ENCODE measurements at regions not wholly inside any gene's neighbourhood (a gene's known extent, or its start where the extent isn't known, plus 50 kb on each side); places are given as distances from the start of the nearest gene placed in this dataset.

DNA sequence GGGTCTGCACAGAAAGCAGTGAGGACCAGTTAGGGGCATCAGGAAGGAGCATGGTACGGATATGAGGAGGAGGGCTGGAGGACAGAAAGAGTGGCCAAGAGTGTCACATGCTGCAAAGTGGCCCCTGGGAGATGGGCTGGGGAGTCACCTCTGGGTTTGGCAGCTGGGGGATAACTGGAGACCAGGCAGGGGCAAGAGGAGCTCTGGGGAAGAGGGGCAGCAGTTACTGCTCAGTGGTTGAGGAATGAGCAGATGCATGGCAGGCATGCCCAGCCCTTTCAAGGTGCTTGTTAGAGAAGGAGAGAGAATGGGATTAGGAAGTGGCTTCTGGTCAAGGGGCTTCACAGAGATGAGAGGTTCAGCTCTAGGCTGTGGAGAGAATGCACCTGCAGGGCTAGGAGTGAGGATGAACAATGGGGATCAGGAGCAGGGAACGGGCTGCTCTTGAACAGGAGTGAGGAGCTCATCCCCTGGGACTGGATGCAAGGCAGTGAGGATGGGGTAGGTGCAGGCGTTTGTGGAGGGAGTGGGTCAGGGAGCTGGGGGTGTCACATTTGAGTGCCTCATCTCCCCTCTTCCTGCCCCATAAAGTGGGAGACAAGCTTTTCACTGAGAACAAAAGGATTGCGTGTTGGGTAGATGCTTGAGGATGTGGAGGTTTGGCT, 127.5 kb downstream of the PAPOLA start:
- no peak for ATAC-seq
- no peak for DNase-seq

DNA sequence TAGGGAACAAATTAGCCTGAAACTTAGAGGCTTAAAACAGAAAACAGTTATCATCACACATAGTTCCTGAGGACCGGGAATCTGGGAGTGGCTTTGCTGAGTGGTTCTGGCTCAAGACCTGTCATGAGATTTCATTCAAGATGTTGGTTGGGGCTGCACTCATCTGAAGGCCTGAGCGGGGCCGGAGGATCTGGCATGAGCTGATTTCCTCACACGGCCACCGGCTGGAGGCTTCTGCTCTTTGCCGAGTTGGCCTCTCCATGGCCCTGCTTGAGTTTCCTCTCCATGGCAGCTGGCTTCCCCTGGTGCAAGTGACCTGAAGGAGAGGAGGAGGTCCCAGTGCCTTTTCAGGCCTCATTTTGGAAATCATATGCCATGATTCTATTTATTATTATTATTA, 128.1 kb downstream of the PAPOLA start:
- intact Hi-C loops (cut with DNase I), result no loop called here
- TF ChIP-seq, protein P1, sequence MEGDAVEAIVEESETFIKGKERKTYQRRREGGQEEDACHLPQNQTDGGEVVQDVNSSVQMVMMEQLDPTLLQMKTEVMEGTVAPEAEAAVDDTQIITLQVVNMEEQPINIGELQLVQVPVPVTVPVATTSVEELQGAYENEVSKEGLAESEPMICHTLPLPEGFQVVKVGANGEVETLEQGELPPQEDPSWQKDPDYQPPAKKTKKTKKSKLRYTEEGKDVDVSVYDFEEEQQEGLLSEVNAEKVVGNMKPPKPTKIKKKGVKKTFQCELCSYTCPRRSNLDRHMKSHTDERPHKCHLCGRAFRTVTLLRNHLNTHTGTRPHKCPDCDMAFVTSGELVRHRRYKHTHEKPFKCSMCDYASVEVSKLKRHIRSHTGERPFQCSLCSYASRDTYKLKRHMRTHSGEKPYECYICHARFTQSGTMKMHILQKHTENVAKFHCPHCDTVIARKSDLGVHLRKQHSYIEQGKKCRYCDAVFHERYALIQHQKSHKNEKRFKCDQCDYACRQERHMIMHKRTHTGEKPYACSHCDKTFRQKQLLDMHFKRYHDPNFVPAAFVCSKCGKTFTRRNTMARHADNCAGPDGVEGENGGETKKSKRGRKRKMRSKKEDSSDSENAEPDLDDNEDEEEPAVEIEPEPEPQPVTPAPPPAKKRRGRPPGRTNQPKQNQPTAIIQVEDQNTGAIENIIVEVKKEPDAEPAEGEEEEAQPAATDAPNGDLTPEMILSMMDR (IDR thresholded peaks at IDR 0.05), result no peak
- H3K27ac ChIP-seq, result no peak overlapping the region
- H3K4me3 ChIP-seq, result no peak overlapping the region
- H3K36me3 ChIP-seq, result no peaks in the 10 kb centered on the region
- no peaks in the 10 kb centered on the region for H3K4me1 ChIP-seq
- H3K27me3 ChIP-seq (ENCODE audit: low read depth), result peaks cover 8% of the 10 kb centered on the region
- no peak for DNase-seq
- no peak for ATAC-seq
- no peaks in the 10 kb centered on the region for H3K9me3 ChIP-seq

More for the DNA sequence above, 127.5 kb downstream of the PAPOLA start:
- intact Hi-C loops (cut with DNase I), result no loop called here
- Histone ChIP-seq H3K27ac (no peak overlapping the region), H3K9me3 (no peaks in the 10 kb centered on the region), H3K36me3 (no peaks in the 10 kb centered on the region), H3K4me1 (no peaks in the 10 kb centered on the region), H3K4me3 (no peak overlapping the region), H3K27me3 (ENCODE audit: low read depth) (peaks cover 14% of the 10 kb centered on the region)
- TF ChIP-seq, protein P1 (IDR thresholded peaks at IDR 0.05), result no peak

DNA sequence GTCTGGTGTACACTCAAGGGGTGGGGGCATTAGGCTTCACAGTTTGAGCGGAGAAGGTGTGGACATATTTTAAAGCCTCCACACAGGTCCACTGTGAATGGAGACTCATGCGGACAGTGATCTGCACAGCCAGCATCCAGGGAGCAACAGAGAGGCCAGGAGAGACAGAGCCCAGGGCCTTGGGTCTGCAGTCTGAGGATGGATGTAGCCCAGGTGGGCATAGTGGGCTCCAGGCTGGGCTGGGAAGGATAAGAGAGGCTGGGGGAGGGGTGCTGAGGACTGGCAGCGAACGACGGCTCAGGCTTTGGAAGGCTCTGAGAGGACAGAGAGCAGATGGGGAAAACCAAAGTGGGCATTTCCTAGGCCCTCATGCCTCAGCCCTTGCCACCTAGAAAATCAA, 128.8 kb downstream of the PAPOLA start:
- peaks cover 3% of the 10 kb centered on the region for H3K27me3 ChIP-seq (ENCODE audit: low read depth)
- DNase-seq, result no peak
- H3K36me3 ChIP-seq, result no peaks in the 10 kb centered on the region
- H3K9me3 ChIP-seq, result no peaks in the 10 kb centered on the region
- TF ChIP-seq, protein P1 (IDR thresholded peaks at IDR 0.05), result no peak
- intact Hi-C loops (cut with DNase I), result no loop called here
- H3K27ac ChIP-seq, result no peak overlapping the region
- ATAC-seq, result no peak
- H3K4me1 ChIP-seq, result no peaks in the 10 kb centered on the region
- no peak overlapping the region for H3K4me3 ChIP-seq

DNA sequence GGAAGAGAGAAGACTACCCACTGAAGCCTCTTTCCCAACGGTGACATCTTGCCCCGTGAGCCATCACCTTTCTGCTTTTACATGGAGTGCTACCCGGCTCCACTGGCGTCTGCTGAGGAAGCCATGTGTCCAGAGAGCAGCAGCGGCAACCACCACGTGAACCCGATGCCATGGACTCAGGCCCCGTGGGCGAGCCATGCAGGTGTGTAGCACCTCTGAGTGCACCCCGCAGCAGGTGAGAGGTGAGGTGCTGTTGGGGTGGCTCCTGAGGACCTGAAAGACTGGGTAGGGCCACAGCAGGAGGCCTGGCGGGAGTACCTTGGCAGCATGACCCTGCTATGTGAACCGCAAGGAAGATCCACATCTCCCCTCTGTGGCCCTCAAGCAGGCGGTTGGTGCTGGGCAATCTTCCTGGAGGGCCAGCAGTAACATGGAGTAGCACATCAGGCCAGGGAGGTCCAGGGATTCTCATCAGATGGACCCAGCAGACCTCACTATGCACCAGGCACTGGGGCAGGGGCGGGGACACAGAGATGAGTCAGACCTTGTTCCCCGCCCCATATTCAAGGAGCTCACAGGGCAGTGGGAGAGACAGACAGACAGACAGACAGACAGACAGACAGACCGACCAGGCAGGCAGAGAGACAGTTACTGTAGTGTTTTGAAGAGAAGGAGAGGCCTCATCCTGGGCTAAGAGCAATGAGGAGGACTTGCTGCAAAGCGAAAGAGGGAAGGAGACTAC, 129.6 kb downstream of the PAPOLA start:
- intact Hi-C loops (cut with DNase I), result no loop called here
- DNase-seq, result no peak

DNA sequence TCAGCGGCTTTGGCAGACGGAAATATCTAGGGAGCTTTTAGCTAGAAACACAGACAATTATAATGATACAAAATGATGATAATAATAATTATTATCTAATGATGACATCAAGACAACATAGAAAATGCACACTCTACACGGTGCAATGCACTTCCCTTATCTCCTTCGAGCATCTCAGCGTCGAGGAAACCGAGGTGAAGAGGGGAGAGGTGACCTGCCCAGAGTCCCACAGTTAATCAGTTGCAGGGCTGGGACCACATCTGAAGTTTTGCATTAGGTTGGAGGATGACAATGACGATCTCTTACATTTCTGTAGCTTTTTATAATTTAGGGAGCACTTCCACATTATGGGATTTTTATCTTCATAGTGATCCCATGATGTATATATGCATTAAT, 130.2 kb downstream of the PAPOLA start:
- Histone ChIP-seq H3K27ac (no peak overlapping the region), H3K4me3 (no peak overlapping the region), H3K36me3 (no peaks in the 10 kb centered on the region), H3K9me3 (no peaks in the 10 kb centered on the region), H3K27me3 (ENCODE audit: low read depth) (no peaks in the 10 kb centered on the region), H3K4me1 (no peaks in the 10 kb centered on the region)
- ATAC-seq (no peak), DNase-seq (no peak)
- TF ChIP-seq, protein P1 (IDR thresholded peaks at IDR 0.05), result no peak
- intact Hi-C loops (cut with DNase I), result no loop called here

More for the DNA sequence above, 129.6 kb downstream of the PAPOLA start:
- H3K27ac ChIP-seq, result no peak overlapping the region
- no peaks in the 10 kb centered on the region for H3K9me3 ChIP-seq
- ATAC-seq, result no peak
- H3K4me3 ChIP-seq, result no peak overlapping the region
- H3K4me1 ChIP-seq, result no peaks in the 10 kb centered on the region
- H3K36me3 ChIP-seq, result no peaks in the 10 kb centered on the region
- no peaks in the 10 kb centered on the region for H3K27me3 ChIP-seq (ENCODE audit: low read depth)
- TF ChIP-seq, protein P1 (IDR thresholded peaks at IDR 0.05), result no peak

Measured in lower lobe of right lung (tissue), 2 donors.